Effector memory CD8-positive, alpha-beta T cell (primary cell): ENCODE measurements at regions not wholly inside any gene's neighbourhood (a gene's known extent, or its start where the extent isn't known, plus 50 kb on each side); places are given as distances from the start of the nearest gene placed in this dataset.
"Not testable (repeated sequence)": the region's sequence is repeated elsewhere in the genome, so short reads cannot be mapped to it uniquely, and the experiment has no call there.

Source experiments
- ATAC-seq: fragments of 150-1000 bp; cut with Tn5 transposase; replicated peaks from 2 replicates; pipeline ENCODE4 v1.10.0; 2021; ENCODE audit warnings: mild to moderate bottlenecking, moderate library complexity
- DNase-seq, 3 experiments: peaks; one replicate each; pipeline ENCODE4 v3.0.0; 2021
- H3K27ac Mint-ChIP-seq, 2 donors: one replicate each; pipeline ENCODE4 v1.8.0; 2022; ENCODE audit warnings: mild to moderate bottlenecking in 2 of 2, mixed read lengths in 2 of 2, moderate library complexity in 2 of 2
- H3K27me3 Mint-ChIP-seq, 2 donors: one replicate each; pipeline ENCODE4 v1.8.0; 2022; ENCODE audit warnings: mixed read lengths in 2 of 2
- H3K36me3 Mint-ChIP-seq: one replicate; pipeline ENCODE4 v1.8.0; 2022; ENCODE audit warnings: mild to moderate bottlenecking, moderate library complexity, mixed read lengths; ENCODE audit not compliant: insufficient read depth
- H3K4me1 Mint-ChIP-seq, 2 donors: one replicate each; pipeline ENCODE4 v1.8.0; 2022; ENCODE audit warnings: low read depth in 2 of 2, mixed read lengths in 2 of 2
- H3K4me3 Mint-ChIP-seq, 2 donors: one replicate each; pipeline ENCODE4 v1.8.0; 2022; ENCODE audit warnings: mild to moderate bottlenecking in 2 of 2, mixed read lengths in 2 of 2, moderate library complexity in 2 of 2
- H3K9me3 Mint-ChIP-seq, 2 donors: one replicate each; pipeline ENCODE4 v1.8.0; 2022; ENCODE audit warnings: mixed read lengths in 2 of 2

GRCh38 chr3:180401226-180401625 lies 200.7 kb upstream of the TTC14 start:
- Mint-ChIP-seq H3K9me3 (no peaks in the 10 kb centered on the region), H3K27ac (no peak overlapping the region), H3K36me3 (no peaks in the 10 kb centered on the region), H3K4me1 (no peaks in the 10 kb centered on the region), H3K4me3 (no peak overlapping the region), H3K27me3 (no peaks in the 10 kb centered on the region)
- DNase-seq (no peak), ATAC-seq (no peak)

GRCh38 chr3:180402471-180403073 lies 199.4 kb upstream of the TTC14 start:
- DNase-seq, result no peak
- no peaks in the 10 kb centered on the region for H3K27me3 Mint-ChIP-seq
- no peaks in the 10 kb centered on the region for H3K4me1 Mint-ChIP-seq
- no peak overlapping the region for H3K27ac Mint-ChIP-seq
- H3K4me3 Mint-ChIP-seq, result no peak overlapping the region
- no peaks in the 10 kb centered on the region for H3K9me3 Mint-ChIP-seq
- ATAC-seq, result no peak
- H3K36me3 Mint-ChIP-seq, result no peaks in the 10 kb centered on the region

- no peaks in the 10 kb centered on the region for H3K36me3 Mint-ChIP-seq
- ATAC-seq (no peak), DNase-seq (no peak)
- no peak overlapping the region for H3K4me3 Mint-ChIP-seq
- H3K4me1 Mint-ChIP-seq, result no peaks in the 10 kb centered on the region
- H3K9me3 Mint-ChIP-seq, result no peaks in the 10 kb centered on the region
- no peak overlapping the region for H3K27ac Mint-ChIP-seq
- no peaks in the 10 kb centered on the region for H3K27me3 Mint-ChIP-seq
Measured at GRCh38 chr3:180403156-180403555, 198.8 kb upstream of the TTC14 start.

- H3K4me3 Mint-ChIP-seq, result no peak overlapping the region
- H3K4me1 Mint-ChIP-seq, result no peaks in the 10 kb centered on the region
- no peak overlapping the region for H3K27ac Mint-ChIP-seq
- no peaks in the 10 kb centered on the region for H3K9me3 Mint-ChIP-seq
- H3K36me3 Mint-ChIP-seq, result no peaks in the 10 kb centered on the region
- ATAC-seq (no peak), DNase-seq (no peak)
- H3K27me3 Mint-ChIP-seq, result no peaks in the 10 kb centered on the region
Measured at GRCh38 chr3:180408654-180409053, 193.3 kb upstream of the TTC14 start.

- no peaks in the 10 kb centered on the region for H3K4me1 Mint-ChIP-seq
- no peaks in the 10 kb centered on the region for H3K36me3 Mint-ChIP-seq
- H3K9me3 Mint-ChIP-seq, result no peaks in the 10 kb centered on the region
- no peak overlapping the region for H3K27ac Mint-ChIP-seq
- ATAC-seq (no peak), DNase-seq (no peak)
- H3K4me3 Mint-ChIP-seq, result no peak overlapping the region
- H3K27me3 Mint-ChIP-seq, result no peaks in the 10 kb centered on the region
Measured at GRCh38 chr3:180409170-180409569, 192.8 kb upstream of the TTC14 start.

GRCh38 chr3:180409883-180410282 lies 192.1 kb upstream of the TTC14 start:
- no peak overlapping the region for H3K4me3 Mint-ChIP-seq
- H3K36me3 Mint-ChIP-seq, result no peaks in the 10 kb centered on the region
- no peak overlapping the region for H3K27ac Mint-ChIP-seq
- H3K27me3 Mint-ChIP-seq, result no peaks in the 10 kb centered on the region
- H3K4me1 Mint-ChIP-seq, result no peaks in the 10 kb centered on the region
- H3K9me3 Mint-ChIP-seq, result no peaks in the 10 kb centered on the region
- ATAC-seq, result no peak
- no peak for DNase-seq

- Mint-ChIP-seq H3K27me3 (no peaks in the 10 kb centered on the region), H3K9me3 (peaks cover 0 to 6% of the 10 kb centered on the region in 2 donors), H3K27ac (no peak overlapping the region), H3K4me3 (no peak overlapping the region), H3K36me3 (no peaks in the 10 kb centered on the region), H3K4me1 (no peaks in the 10 kb centered on the region)
- ATAC-seq, result no peak
- no peak for DNase-seq
Measured at GRCh38 chr3:180414157-180414556, 187.8 kb upstream of the TTC14 start.

GRCh38 chr3:180416111-180416594 lies 185.8 kb upstream of the TTC14 start:
- no peaks in the 10 kb centered on the region for H3K4me1 Mint-ChIP-seq
- peaks cover 4 to 7% of the 10 kb centered on the region in 2 donors for H3K9me3 Mint-ChIP-seq
- no peak overlapping the region for H3K27ac Mint-ChIP-seq
- no peak for ATAC-seq
- H3K27me3 Mint-ChIP-seq, result no peaks in the 10 kb centered on the region
- no peak overlapping the region for H3K4me3 Mint-ChIP-seq
- no peaks in the 10 kb centered on the region for H3K36me3 Mint-ChIP-seq
- DNase-seq, result no peak

GRCh38 chr3:180417241-180417640 lies 184.7 kb upstream of the TTC14 start:
- no peak for ATAC-seq
- no peaks in the 10 kb centered on the region for H3K4me1 Mint-ChIP-seq
- H3K36me3 Mint-ChIP-seq, result no peaks in the 10 kb centered on the region
- no peak overlapping the region for H3K27ac Mint-ChIP-seq
- no peak overlapping the region for H3K4me3 Mint-ChIP-seq
- no peaks in the 10 kb centered on the region for H3K27me3 Mint-ChIP-seq
- peaks cover 5 to 8% of the 10 kb centered on the region in 2 donors for H3K9me3 Mint-ChIP-seq
- no peak for DNase-seq

- no peak overlapping the region for H3K27ac Mint-ChIP-seq
- H3K4me1 Mint-ChIP-seq, result no peaks in the 10 kb centered on the region
- H3K9me3 Mint-ChIP-seq, result peaks cover 5 to 8% of the 10 kb centered on the region in 2 donors
- no peaks in the 10 kb centered on the region for H3K36me3 Mint-ChIP-seq
- DNase-seq (no peak), ATAC-seq (no peak)
- H3K4me3 Mint-ChIP-seq, result no peak overlapping the region
- H3K27me3 Mint-ChIP-seq, result no peaks in the 10 kb centered on the region
Measured at GRCh38 chr3:180420016-180420415, 181.9 kb upstream of the TTC14 start.

GRCh38 chr3:180420804-180421203 lies 181.2 kb upstream of the TTC14 start:
- no peak for ATAC-seq

GRCh38 chr3:180421221-180421620 lies 180.7 kb upstream of the TTC14 start:
- Mint-ChIP-seq H3K9me3 (peaks cover 5 to 8% of the 10 kb centered on the region in 2 donors), H3K4me1 (no peaks in the 10 kb centered on the region), H3K36me3 (no peaks in the 10 kb centered on the region), H3K27ac (no peak overlapping the region), H3K4me3 (no peak overlapping the region), H3K27me3 (no peaks in the 10 kb centered on the region)
- DNase-seq, result no peak
- no peak for ATAC-seq

More at GRCh38 chr3:180420804-180421203, 181.2 kb upstream of the TTC14 start:
- no peak overlapping the region for H3K4me3 Mint-ChIP-seq
- H3K4me1 Mint-ChIP-seq, result no peaks in the 10 kb centered on the region
- no peak overlapping the region for H3K27ac Mint-ChIP-seq
- no peaks in the 10 kb centered on the region for H3K36me3 Mint-ChIP-seq
- no peaks in the 10 kb centered on the region for H3K27me3 Mint-ChIP-seq
- DNase-seq, result no peak
- peaks cover 5 to 8% of the 10 kb centered on the region in 2 donors for H3K9me3 Mint-ChIP-seq

GRCh38 chr3:180421721-180422120 lies 180.2 kb upstream of the TTC14 start:
- ATAC-seq, result no peak

GRCh38 chr3:180424305-180424704 lies 177.7 kb upstream of the TTC14 start:
- not testable (repeated sequence) for H3K9me3 Mint-ChIP-seq, H3K27ac Mint-ChIP-seq, H3K27me3 Mint-ChIP-seq, DNase-seq, ATAC-seq, H3K4me3 Mint-ChIP-seq, H3K36me3 Mint-ChIP-seq, H3K4me1 Mint-ChIP-seq

More at GRCh38 chr3:180421721-180422120, 180.2 kb upstream of the TTC14 start:
- Mint-ChIP-seq H3K4me1 (no peaks in the 10 kb centered on the region), H3K4me3 (no peak overlapping the region), H3K9me3 (peaks cover 5 to 8% of the 10 kb centered on the region in 2 donors), H3K27me3 (no peaks in the 10 kb centered on the region), H3K27ac (no peak overlapping the region), H3K36me3 (no peaks in the 10 kb centered on the region)
- no peak for DNase-seq
